Ishikawa (cell line): ENCODE measurements at regions not wholly inside any gene's neighbourhood (a gene's known extent, or its start where the extent isn't known, plus 50 kb on each side); places are given as distances from the start of the nearest gene placed in this dataset.

Source experiments
- CEBPB ChIP-seq: IDR thresholded peaks from 2 replicates; pipeline ENCODE4 v1.6.1; 2012
- CREB1 ChIP-seq: IDR thresholded peaks from 2 replicates; pipeline ENCODE4 v1.6.1; 2012; ENCODE audit warnings: low read depth
- EGR1 ChIP-seq: IDR thresholded peaks from 2 replicates; pipeline ENCODE4 v1.6.1; 2012
- EP300 ChIP-seq: IDR thresholded peaks from 2 replicates; pipeline ENCODE4 v1.6.1; 2012; ENCODE audit warnings: borderline replicate concordance
- FOXM1 ChIP-seq: IDR thresholded peaks from 2 replicates; pipeline ENCODE4 v1.6.1; 2012; ENCODE audit warnings: low read depth, borderline replicate concordance
- MAX ChIP-seq: IDR thresholded peaks from 2 replicates; pipeline ENCODE4 v1.6.1; 2012
- NFIC ChIP-seq: IDR thresholded peaks from 2 replicates; pipeline ENCODE4 v1.6.1; 2012
- RAD21 ChIP-seq: IDR thresholded peaks from 2 replicates; pipeline ENCODE4 v1.6.1; 2012; ENCODE audit warnings: low read depth
- REST ChIP-seq: IDR thresholded peaks from 2 replicates; pipeline ENCODE4 v1.6.1; 2012; ENCODE audit warnings: low read depth, mild to moderate bottlenecking
- TAF1 ChIP-seq: IDR thresholded peaks from 2 replicates; pipeline ENCODE4 v1.6.1; 2012; ENCODE audit warnings: low read depth, mild to moderate bottlenecking
- TCF12 ChIP-seq: IDR thresholded peaks from 2 replicates; pipeline ENCODE4 v1.6.1; 2012; ENCODE audit warnings: low read depth
- TEAD4 ChIP-seq: IDR thresholded peaks from 2 replicates; pipeline ENCODE4 v1.6.1; 2012
- USF1 ChIP-seq: IDR thresholded peaks from 2 replicates; pipeline ENCODE4 v1.6.1; 2012
- YY1 ChIP-seq: IDR thresholded peaks from 2 replicates; pipeline ENCODE4 v1.6.1; 2012; ENCODE audit warnings: low read depth
- ZBTB7A ChIP-seq: IDR thresholded peaks from 2 replicates; pipeline ENCODE4 v1.6.1; 2012; ENCODE audit warnings: low read depth

- TF ChIP-seq REST, result no peak
- no peak for TF ChIP-seq TCF12
- TF ChIP-seq EGR1, result no peak
- TF ChIP-seq NFIC, result no peak
- TF ChIP-seq YY1, result no peak
- no peak for TF ChIP-seq CREB1
- no peak for TF ChIP-seq MAX
- no peak for TF ChIP-seq EP300
- no peak for TF ChIP-seq TAF1
- TF ChIP-seq CEBPB, result no peak
- TF ChIP-seq ZBTB7A, result no peak
- TF ChIP-seq TEAD4, result no peak
- no peak for TF ChIP-seq USF1
- no peak for TF ChIP-seq FOXM1
- TF ChIP-seq RAD21, result no peak
Observed at GRCh38 chr18:53780666-53781065, 443.8 kb downstream of the MBD2 start.

GRCh38 chr18:53772293-53772692 lies 452.2 kb downstream of the MBD2 start:
- TF ChIP-seq MAX, result no peak
- TF ChIP-seq USF1, result no peak
- TF ChIP-seq RAD21, result no peak
- no peak for TF ChIP-seq CEBPB
- TF ChIP-seq NFIC, result no peak
- TF ChIP-seq CREB1, result no peak
- no peak for TF ChIP-seq REST
- TF ChIP-seq TAF1, result no peak
- no peak for TF ChIP-seq EP300
- no peak for TF ChIP-seq EGR1
- no peak for TF ChIP-seq TEAD4
- no peak for TF ChIP-seq ZBTB7A
- TF ChIP-seq YY1, result no peak
- TF ChIP-seq FOXM1, result no peak

GRCh38 chr18:53771664-53772063 lies 452.8 kb downstream of the MBD2 start:
- TF ChIP-seq REST (no peak), NFIC (no peak), EP300 (no peak), FOXM1 (no peak), ZBTB7A (no peak), TAF1 (no peak), TEAD4 (no peak), CEBPB (no peak), EGR1 (no peak), MAX (no peak), YY1 (no peak), USF1 (no peak), TCF12 (no peak), RAD21 (no peak), CREB1 (no peak)

DNA sequence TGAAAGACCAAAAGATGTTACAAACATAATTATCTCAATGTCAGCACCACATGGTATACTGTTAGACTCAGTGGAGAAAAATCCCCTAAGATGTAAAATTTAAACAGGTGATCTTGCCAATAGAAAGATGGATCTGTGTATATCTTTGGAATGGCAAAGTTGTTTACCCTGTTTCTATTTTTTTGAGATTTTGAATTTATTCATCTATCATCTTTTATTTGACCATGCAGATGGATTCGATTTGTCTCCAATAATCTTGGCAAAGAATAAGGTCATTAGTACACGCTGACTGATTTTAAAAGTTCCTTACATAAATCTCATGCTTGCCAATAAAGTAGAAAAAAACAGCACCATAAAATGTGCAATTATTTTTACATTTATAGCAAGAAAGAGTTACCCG lies 459.3 kb downstream of the MBD2 start:
- TF ChIP-seq TAF1 (no peak), EP300 (no peak), REST (no peak), ZBTB7A (no peak), MAX (no peak), FOXM1 (no peak), USF1 (no peak), RAD21 (no peak), TEAD4 (no peak), EGR1 (no peak), NFIC (no peak), YY1 (no peak), CREB1 (no peak), CEBPB (no peak), TCF12 (no peak)
